A549 (cell line): ENCODE measurements at regions not wholly inside any gene's neighbourhood (a gene's known extent, or its start where the extent isn't known, plus 50 kb on each side); places are given as distances from the start of the nearest gene placed in this dataset.

ENCODE experiments used
- E2F6 ChIP-seq: IDR thresholded peaks from 2 replicates; pipeline ENCODE4 v1.6.1; 2012; ENCODE audit warnings: low read depth, borderline replicate concordance
- ESRRA ChIP-seq: fragments of 150-350 bp; IDR thresholded peaks from 2 replicates; pipeline ENCODE4 v1.6.1; 2014; ENCODE audit warnings: mild to moderate bottlenecking, low read length, borderline replicate concordance
- HDAC2 ChIP-seq: fragments of 200-600 bp; sonication (generic); IDR thresholded peaks from 2 replicates; pipeline ENCODE4 v1.6.1; 2016
- POLR2A ChIP-seq: IDR thresholded peaks from 2 replicates; pipeline ENCODE4 v1.6.1; 2012; ENCODE audit warnings: mild to moderate bottlenecking, low read length
- RAD21 ChIP-seq, 2 experiments: fragments of >200 bp in 1 of 2; sonication (Bioruptor Twin) in 1 of 2; formaldehyde crosslinking in 1 of 2; IDR thresholded peaks in 1 of 2; conservative IDR thresholded peaks in 1 of 2; 2 replicates in 1 of 2; 3 replicates in 1 of 2; pipeline ENCODE4 v1.6.1; 2012 to 2018; ENCODE audit warnings: inconsistent platforms in 1 of 2
- USF2 ChIP-seq: fragments of 450-650 bp; IDR thresholded peaks from 2 replicates; pipeline ENCODE4 v1.6.1; 2014; ENCODE audit warnings: antibody characterized with exemption
- TF ChIP-seq, protein P1 (sequence below): fragments of 200-600 bp; sonication (generic); IDR thresholded peaks from 2 replicates; pipeline ENCODE4 v1.6.1; 2016; ENCODE audit warnings: antibody characterized with exemption, mild to moderate bottlenecking, moderate library complexity
- TF ChIP-seq, protein P2 (sequence below): fragments of >200 bp; sonication (Bioruptor Twin); formaldehyde crosslinking; IDR thresholded peaks from 3 replicates; pipeline ENCODE4 v1.5.1; 2016

- TF ChIP-seq USF2 (no peak), POLR2A (no peak), HDAC2 (no peak), RAD21 (conservative IDR thresholded peaks at IDR 0.05 in 1 of 2, IDR thresholded peaks at IDR 0.05 in 1 of 2) (no peak), E2F6 (no peak), ESRRA (no peak)
- TF ChIP-seq, protein P1, sequence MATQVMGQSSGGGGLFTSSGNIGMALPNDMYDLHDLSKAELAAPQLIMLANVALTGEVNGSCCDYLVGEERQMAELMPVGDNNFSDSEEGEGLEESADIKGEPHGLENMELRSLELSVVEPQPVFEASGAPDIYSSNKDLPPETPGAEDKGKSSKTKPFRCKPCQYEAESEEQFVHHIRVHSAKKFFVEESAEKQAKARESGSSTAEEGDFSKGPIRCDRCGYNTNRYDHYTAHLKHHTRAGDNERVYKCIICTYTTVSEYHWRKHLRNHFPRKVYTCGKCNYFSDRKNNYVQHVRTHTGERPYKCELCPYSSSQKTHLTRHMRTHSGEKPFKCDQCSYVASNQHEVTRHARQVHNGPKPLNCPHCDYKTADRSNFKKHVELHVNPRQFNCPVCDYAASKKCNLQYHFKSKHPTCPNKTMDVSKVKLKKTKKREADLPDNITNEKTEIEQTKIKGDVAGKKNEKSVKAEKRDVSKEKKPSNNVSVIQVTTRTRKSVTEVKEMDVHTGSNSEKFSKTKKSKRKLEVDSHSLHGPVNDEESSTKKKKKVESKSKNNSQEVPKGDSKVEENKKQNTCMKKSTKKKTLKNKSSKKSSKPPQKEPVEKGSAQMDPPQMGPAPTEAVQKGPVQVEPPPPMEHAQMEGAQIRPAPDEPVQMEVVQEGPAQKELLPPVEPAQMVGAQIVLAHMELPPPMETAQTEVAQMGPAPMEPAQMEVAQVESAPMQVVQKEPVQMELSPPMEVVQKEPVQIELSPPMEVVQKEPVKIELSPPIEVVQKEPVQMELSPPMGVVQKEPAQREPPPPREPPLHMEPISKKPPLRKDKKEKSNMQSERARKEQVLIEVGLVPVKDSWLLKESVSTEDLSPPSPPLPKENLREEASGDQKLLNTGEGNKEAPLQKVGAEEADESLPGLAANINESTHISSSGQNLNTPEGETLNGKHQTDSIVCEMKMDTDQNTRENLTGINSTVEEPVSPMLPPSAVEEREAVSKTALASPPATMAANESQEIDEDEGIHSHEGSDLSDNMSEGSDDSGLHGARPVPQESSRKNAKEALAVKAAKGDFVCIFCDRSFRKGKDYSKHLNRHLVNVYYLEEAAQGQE, result no peak
- TF ChIP-seq, protein P2, sequence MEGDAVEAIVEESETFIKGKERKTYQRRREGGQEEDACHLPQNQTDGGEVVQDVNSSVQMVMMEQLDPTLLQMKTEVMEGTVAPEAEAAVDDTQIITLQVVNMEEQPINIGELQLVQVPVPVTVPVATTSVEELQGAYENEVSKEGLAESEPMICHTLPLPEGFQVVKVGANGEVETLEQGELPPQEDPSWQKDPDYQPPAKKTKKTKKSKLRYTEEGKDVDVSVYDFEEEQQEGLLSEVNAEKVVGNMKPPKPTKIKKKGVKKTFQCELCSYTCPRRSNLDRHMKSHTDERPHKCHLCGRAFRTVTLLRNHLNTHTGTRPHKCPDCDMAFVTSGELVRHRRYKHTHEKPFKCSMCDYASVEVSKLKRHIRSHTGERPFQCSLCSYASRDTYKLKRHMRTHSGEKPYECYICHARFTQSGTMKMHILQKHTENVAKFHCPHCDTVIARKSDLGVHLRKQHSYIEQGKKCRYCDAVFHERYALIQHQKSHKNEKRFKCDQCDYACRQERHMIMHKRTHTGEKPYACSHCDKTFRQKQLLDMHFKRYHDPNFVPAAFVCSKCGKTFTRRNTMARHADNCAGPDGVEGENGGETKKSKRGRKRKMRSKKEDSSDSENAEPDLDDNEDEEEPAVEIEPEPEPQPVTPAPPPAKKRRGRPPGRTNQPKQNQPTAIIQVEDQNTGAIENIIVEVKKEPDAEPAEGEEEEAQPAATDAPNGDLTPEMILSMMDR, result no peak
Observed at GRCh38 chr5:98499892-98500291, 273.6 kb upstream of the RGMB start.
